ENCODE measurements at regions not wholly inside any gene's neighbourhood (a gene's known extent, or its start where the extent isn't known, plus 50 kb on each side); places are given as distances from the start of the nearest gene placed in this dataset.

- no peak for DNase-seq
These were observed 466.9 kb downstream of the FUT8 start for GRCh38 chr14:65879248-65880009.

- DNase-seq: no peak
These were observed 468.0 kb downstream of the FUT8 start for GRCh38 chr14:65880507-65880906.

GRCh38 chr14:65881642-65882041, 469.1 kb downstream of the FUT8 start:
- no peak for DNase-seq

- DNase-seq: no peak
These were observed 476.1 kb downstream of the FUT8 start for GRCh38 chr14:65888677-65889076.

GRCh38 chr14:65892315-65892714, 479.8 kb downstream of the FUT8 start:
- DNase-seq: no peak

GRCh38 chr14:65900164-65900563, 487.6 kb downstream of the FUT8 start:
- no peak for DNase-seq

- no peak for DNase-seq
These were observed 489.1 kb downstream of the FUT8 start for GRCh38 chr14:65901595-65901994.

GRCh38 chr14:65904988-65905387, 492.5 kb downstream of the FUT8 start:
- no peak for DNase-seq

GRCh38 chr14:65906344-65906743, 493.8 kb downstream of the FUT8 start:
- DNase-seq: no peak

GRCh38 chr14:65906948-65907347, 494.4 kb downstream of the FUT8 start:
- no peak for DNase-seq

GRCh38 chr14:65910108-65910786, 497.7 kb downstream of the FUT8 start:
- no peak for DNase-seq

GRCh38 chr14:65915125-65915524, 502.6 kb downstream of the FUT8 start:
- DNase-seq: no peak

- no peak for DNase-seq
These were observed 503.5 kb downstream of the FUT8 start for GRCh38 chr14:65916055-65916454.

GRCh38 chr14:65920996-65921395, 508.5 kb downstream of the FUT8 start:
- DNase-seq: no peak

- DNase-seq: no peak
These were observed 509.6 kb downstream of the FUT8 start for GRCh38 chr14:65922142-65922541.

- no peak for DNase-seq
These were observed 514.0 kb downstream of the FUT8 start for GRCh38 chr14:65926504-65926903.

GRCh38 chr14:65926935-65927700, 514.6 kb downstream of the FUT8 start:
- DNase-seq: no peak

- DNase-seq: no peak
These were observed 515.4 kb downstream of the FUT8 start for GRCh38 chr14:65927931-65928356.

GRCh38 chr14:65928995-65929394, 516.5 kb downstream of the FUT8 start:
- no peak for DNase-seq

GRCh38 chr14:65933400-65934069, 521.0 kb downstream of the FUT8 start:
- no peak for DNase-seq

- DNase-seq: no peak
These were observed 521.5 kb downstream of the FUT8 start for GRCh38 chr14:65934070-65934435.

- DNase-seq: no peak
These were observed 523.9 kb downstream of the FUT8 start for GRCh38 chr14:65936342-65936975.
